Kidney epithelial cell (primary cell): ENCODE measurements at regions not wholly inside any gene's neighbourhood (a gene's known extent, or its start where the extent isn't known, plus 50 kb on each side); places are given as distances from the start of the nearest gene placed in this dataset.

ENCODE experiments used
- DNase-seq: peaks from one replicate; pipeline ENCODE4 v3.0.0-alpha.2; 2010; ENCODE audit warnings: low read depth
- H3K27me3 ChIP-seq: 2 replicates; pipeline ENCODE4 v1.6.0; 2011; ENCODE audit warnings: low read length; ENCODE audit not compliant: control insufficient read depth, insufficient read depth
- H3K36me3 ChIP-seq: 2 replicates; pipeline ENCODE4 v1.5.1; 2011; ENCODE audit warnings: low read length; ENCODE audit not compliant: control insufficient read depth, insufficient read depth
- H3K4me3 ChIP-seq: 2 replicates; pipeline ENCODE4 v1.5.1; 2011; ENCODE audit warnings: low read depth, mild to moderate bottlenecking, control low read depth, low read length
- CTCF ChIP-seq: IDR thresholded peaks from 2 replicates; pipeline ENCODE4 v1.5.1; 2011; ENCODE audit warnings: mild to moderate bottlenecking, moderate library complexity, low read length, control low read depth, inconsistent platforms; ENCODE audit not compliant: insufficient read depth, poor library complexity, severe bottlenecking

DNA sequence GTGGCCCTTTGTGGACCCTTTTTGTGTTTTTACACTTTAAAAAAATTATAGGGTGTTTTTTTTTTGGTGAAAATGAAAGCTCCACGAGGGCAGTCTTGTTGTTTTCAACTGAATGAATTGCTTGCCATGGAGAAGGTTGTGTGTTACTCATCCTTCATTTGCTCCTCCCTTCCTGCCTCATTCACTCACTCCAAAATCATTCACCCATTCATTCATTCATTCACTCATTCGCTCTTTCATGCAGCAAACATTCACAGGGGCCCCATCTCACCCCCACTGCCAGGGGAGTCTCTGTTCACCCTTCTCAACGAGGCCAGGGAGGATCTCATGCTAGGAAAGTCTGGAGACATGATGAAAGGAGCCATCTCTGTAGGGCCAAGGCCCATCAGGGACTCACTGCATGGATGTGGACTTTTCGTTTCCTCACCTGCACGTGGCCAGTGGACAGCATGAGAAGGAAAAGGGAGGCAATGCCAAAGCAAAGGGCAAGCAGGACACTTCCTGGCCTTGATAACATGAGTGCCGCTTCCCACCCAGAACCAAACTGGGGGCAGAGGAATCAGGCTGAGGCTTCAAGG, 62.8 kb upstream of the COL13A1 start:
- no peak for TF ChIP-seq CTCF
- no peaks in the 10 kb centered on the region for H3K36me3 ChIP-seq
- H3K27me3 ChIP-seq = peaks cover 3% of the 10 kb centered on the region
- no peak overlapping the region for H3K4me3 ChIP-seq
- no peak for DNase-seq

DNA sequence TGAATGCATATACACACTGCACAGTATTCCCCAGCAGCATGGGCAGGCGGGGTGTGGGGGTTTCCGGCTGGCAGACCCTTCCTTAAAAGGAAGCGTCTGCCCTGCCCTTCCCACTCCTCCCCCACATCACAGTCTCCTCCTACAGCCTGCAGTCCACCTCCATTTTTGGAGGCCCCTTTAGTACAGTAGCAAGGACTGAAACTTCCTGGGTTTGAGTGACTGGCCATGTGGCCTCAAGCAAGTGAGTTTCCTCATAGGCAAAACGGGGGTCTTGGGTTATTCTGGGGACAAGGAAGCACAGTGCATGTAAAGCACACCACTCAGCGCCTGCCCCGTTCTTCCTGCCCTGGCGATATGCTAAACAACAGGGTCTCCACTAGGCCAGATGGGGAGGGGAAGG, 62.1 kb upstream of the COL13A1 start:
- TF ChIP-seq CTCF = no peak
- Histone ChIP-seq H3K36me3 (no peaks in the 10 kb centered on the region), H3K4me3 (no peak overlapping the region), H3K27me3 (peaks cover 3% of the 10 kb centered on the region)
- DNase-seq = no peak

DNA sequence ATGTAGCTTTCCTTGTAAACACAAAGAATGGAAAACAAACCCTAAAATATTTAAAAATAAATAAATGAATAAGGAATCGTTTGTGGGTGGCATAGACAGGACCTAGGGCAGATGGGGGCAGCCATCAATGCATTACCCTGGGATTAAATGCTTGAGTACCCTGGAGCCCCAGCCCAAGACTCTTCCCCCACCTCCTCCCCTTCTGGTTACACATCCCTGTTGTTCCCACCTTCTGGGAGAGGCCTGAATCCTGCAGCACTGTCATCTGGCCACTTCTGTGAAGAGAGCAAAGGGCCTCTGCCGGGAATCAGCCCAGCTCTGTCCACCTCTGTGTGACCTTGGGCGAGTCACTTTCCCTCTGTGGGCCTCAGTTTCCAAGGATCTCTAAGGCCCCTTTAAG, 61.6 kb upstream of the COL13A1 start:
- Histone ChIP-seq H3K27me3 (peaks cover 3% of the 10 kb centered on the region), H3K4me3 (no peak overlapping the region), H3K36me3 (no peaks in the 10 kb centered on the region)
- TF ChIP-seq CTCF = no peak
- DNase-seq = no peak

DNA sequence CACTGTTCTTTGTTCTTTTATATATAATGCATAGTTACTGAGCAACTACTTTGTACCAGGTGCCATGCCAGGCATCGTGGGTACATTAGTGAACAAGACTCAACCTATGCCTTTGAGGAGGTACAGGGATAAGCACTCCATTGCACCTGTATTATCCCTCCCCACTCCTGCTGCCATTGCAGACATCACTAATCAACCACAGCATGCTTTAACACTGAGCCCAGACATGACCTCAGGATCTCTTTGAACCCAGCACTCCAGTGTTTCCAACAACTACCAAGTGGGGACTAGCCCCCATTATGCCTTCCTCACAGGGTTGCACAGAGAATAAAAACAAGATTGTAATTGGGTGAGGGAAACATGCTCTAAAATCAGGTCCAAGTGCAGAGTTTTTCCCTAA, 60.5 kb upstream of the COL13A1 start:
- Histone ChIP-seq H3K4me3 (no peak overlapping the region), H3K36me3 (no peaks in the 10 kb centered on the region), H3K27me3 (peaks cover 3% of the 10 kb centered on the region)
- no peak for TF ChIP-seq CTCF
- DNase-seq = no peak

- no peak for TF ChIP-seq CTCF
- peaks cover 3% of the 10 kb centered on the region for H3K27me3 ChIP-seq
- DNase-seq = no peak
- no peak overlapping the region for H3K4me3 ChIP-seq
- no peaks in the 10 kb centered on the region for H3K36me3 ChIP-seq
These were observed 59.9 kb upstream of the COL13A1 start for GRCh38 chr10:69741671-69742355.

- TF ChIP-seq CTCF = no peak
- no peaks in the 10 kb centered on the region for H3K27me3 ChIP-seq
- H3K36me3 ChIP-seq = no peaks in the 10 kb centered on the region
- DNase-seq = no peak
- H3K4me3 ChIP-seq = no peak overlapping the region
These were observed 59.4 kb upstream of the COL13A1 start for GRCh38 chr10:69742356-69742695.
